Mesodermal cell (in vitro differentiated cells): ENCODE measurements at regions not wholly inside any gene's neighbourhood (a gene's known extent, or its start where the extent isn't known, plus 50 kb on each side); places are given as distances from the start of the nearest gene placed in this dataset.
"Not testable (repeated sequence)": the region's sequence is repeated elsewhere in the genome, so short reads cannot be mapped to it uniquely, and the experiment has no call there.

Experiments
- H3K27ac ChIP-seq: 2 replicates; pipeline ENCODE4 v1.7.0; 2013; ENCODE audit warnings: mild to moderate bottlenecking, low read depth, low read length, moderate library complexity; ENCODE audit not compliant: severe bottlenecking
- H3K36me3 ChIP-seq: 2 replicates; pipeline ENCODE4 v1.7.1; 2013; ENCODE audit warnings: mild to moderate bottlenecking, low read length, moderate library complexity; ENCODE audit not compliant: control insufficient read depth, insufficient read depth
- H3K4me1 ChIP-seq: one replicate; pipeline ENCODE4 v1.7.1; 2013; ENCODE audit warnings: mild to moderate bottlenecking, low read length; ENCODE audit not compliant: insufficient read depth, control insufficient read depth, poor library complexity, severe bottlenecking
- H3K4me3 ChIP-seq: 2 replicates; pipeline ENCODE4 v1.7.0; 2013; ENCODE audit warnings: low read length, control low read depth, mild to moderate bottlenecking; ENCODE audit not compliant: insufficient read depth, poor library complexity, severe bottlenecking; ENCODE audit errors: extremely low read depth
- H3K9me3 ChIP-seq: 2 replicates; pipeline ENCODE4 v1.7.1; 2013; ENCODE audit warnings: mild to moderate bottlenecking, low read length, moderate library complexity; ENCODE audit not compliant: control insufficient read depth
- WGBS, 2 experiments: methylation state at CpG; one replicate each; pipeline ENCODE4 v1.1.5; 2013; ENCODE audit warnings: missing lambda C conversion rate in 2 of 2; ENCODE audit not compliant: insufficient coverage in 2 of 2; 5-methylcytosine and 5-hydroxymethylcytosine counted together

- WGBS, 2 experiments = 86 to 91% methylated on average over 3 to 4 of the region's 5 CpGs
- Histone ChIP-seq H3K36me3 (no peaks in the 10 kb centered on the region), H3K9me3 (no peaks in the 10 kb centered on the region), H3K4me1 (no peaks in the 10 kb centered on the region), H3K27ac (no peak overlapping the region), H3K4me3 (no peak overlapping the region)
Measured at GRCh38 chr3:193046371-193046770, 128.7 kb upstream of the MB21D2 start.

- H3K4me3 ChIP-seq, H3K36me3 ChIP-seq, H3K4me1 ChIP-seq, H3K9me3 ChIP-seq, H3K27ac ChIP-seq: not testable (repeated sequence)
- 71 to 100% methylated on average over 1 of the region's 1 CpG for WGBS, 2 experiments
Measured at GRCh38 chr3:193047461-193047860, 129.8 kb upstream of the MB21D2 start.

- Histone ChIP-seq H3K27ac (no peak overlapping the region), H3K36me3 (no peaks in the 10 kb centered on the region), H3K4me1 (no peaks in the 10 kb centered on the region), H3K4me3 (no peak overlapping the region), H3K9me3 (no peaks in the 10 kb centered on the region)
- WGBS, 2 experiments = 83 to 100% methylated on average over 1 of the region's 1 CpG
Measured at GRCh38 chr3:193048127-193048526, 130.5 kb upstream of the MB21D2 start.

GRCh38 chr3:193049935-193050334 lies 132.3 kb upstream of the MB21D2 start:
- Histone ChIP-seq H3K4me3 (no peak overlapping the region), H3K4me1 (no peaks in the 10 kb centered on the region), H3K9me3 (no peaks in the 10 kb centered on the region), H3K27ac (no peak overlapping the region), H3K36me3 (no peaks in the 10 kb centered on the region)
- 92 to 93% methylated on average over 3 of the region's 4 CpGs for WGBS, 2 experiments

- Histone ChIP-seq H3K4me3 (no peak overlapping the region), H3K36me3 (no peaks in the 10 kb centered on the region), H3K9me3 (no peaks in the 10 kb centered on the region), H3K27ac (no peak overlapping the region), H3K4me1 (no peaks in the 10 kb centered on the region)
- 95 to 100% methylated on average over 4 of the region's 4 CpGs for WGBS, 2 experiments
Measured at GRCh38 chr3:193051314-193051713, 133.7 kb upstream of the MB21D2 start.

GRCh38 chr3:193052354-193053045 lies 134.8 kb upstream of the MB21D2 start:
- Histone ChIP-seq H3K4me3 (no peak overlapping the region), H3K27ac (no peak overlapping the region), H3K4me1 (no peaks in the 10 kb centered on the region), H3K9me3 (no peaks in the 10 kb centered on the region), H3K36me3 (no peaks in the 10 kb centered on the region)
- 94 to 95% methylated on average over 2 to 4 of the region's 8 CpGs for WGBS, 2 experiments

- no peaks in the 10 kb centered on the region for H3K4me1 ChIP-seq
- H3K36me3 ChIP-seq = no peaks in the 10 kb centered on the region
- H3K4me3 ChIP-seq = no peak overlapping the region
- no peaks in the 10 kb centered on the region for H3K9me3 ChIP-seq
- no peak overlapping the region for H3K27ac ChIP-seq
Measured at GRCh38 chr3:193053046-193053435, 135.4 kb upstream of the MB21D2 start.

- no peaks in the 10 kb centered on the region for H3K36me3 ChIP-seq
- 93 to 98% methylated on average over 5 to 8 of the region's 10 CpGs for WGBS, 2 experiments
- H3K4me3 ChIP-seq = no peak overlapping the region
- H3K9me3 ChIP-seq = no peaks in the 10 kb centered on the region
- H3K27ac ChIP-seq = no peak overlapping the region
- H3K4me1 ChIP-seq = no peaks in the 10 kb centered on the region
Measured at GRCh38 chr3:193055352-193055751, 137.7 kb upstream of the MB21D2 start.

GRCh38 chr3:193057616-193058015 lies 140.0 kb upstream of the MB21D2 start:
- Histone ChIP-seq H3K9me3 (no peaks in the 10 kb centered on the region), H3K4me1 (no peaks in the 10 kb centered on the region), H3K27ac (no peak overlapping the region), H3K36me3 (no peaks in the 10 kb centered on the region), H3K4me3 (no peak overlapping the region)
- 62 to 76% methylated on average over 2 of the region's 2 CpGs for WGBS, 2 experiments

GRCh38 chr3:193060748-193061546 lies 143.3 kb upstream of the MB21D2 start:
- no peaks in the 10 kb centered on the region for H3K9me3 ChIP-seq
- H3K4me1 ChIP-seq = no peaks in the 10 kb centered on the region
- H3K36me3 ChIP-seq = no peaks in the 10 kb centered on the region
- no peak overlapping the region for H3K27ac ChIP-seq
- WGBS, 2 experiments = 85 to 93% methylated on average over 3 to 6 of the region's 9 CpGs
- no peak overlapping the region for H3K4me3 ChIP-seq

- no CpG with 5 or more reads among the region's 2 CpGs for WGBS, 2 experiments
- H3K27ac ChIP-seq = no peak overlapping the region
Measured at GRCh38 chr3:193068365-193068764, 150.7 kb upstream of the MB21D2 start.

More at GRCh38 chr3:193068365-193068764, 150.7 kb upstream of the MB21D2 start:
- no peak overlapping the region for H3K4me3 ChIP-seq
- no peaks in the 10 kb centered on the region for H3K36me3 ChIP-seq
- H3K9me3 ChIP-seq = no peaks in the 10 kb centered on the region
- H3K4me1 ChIP-seq = no peaks in the 10 kb centered on the region
